ENCODE measurements at regions not wholly inside any gene's neighbourhood (a gene's known extent, or its start where the extent isn't known, plus 50 kb on each side); places are given as distances from the start of the nearest gene placed in this dataset.
"Not testable (repeated sequence)": the region's sequence is repeated elsewhere in the genome, so short reads cannot be mapped to it uniquely, and the experiment has no call there.

DNA sequence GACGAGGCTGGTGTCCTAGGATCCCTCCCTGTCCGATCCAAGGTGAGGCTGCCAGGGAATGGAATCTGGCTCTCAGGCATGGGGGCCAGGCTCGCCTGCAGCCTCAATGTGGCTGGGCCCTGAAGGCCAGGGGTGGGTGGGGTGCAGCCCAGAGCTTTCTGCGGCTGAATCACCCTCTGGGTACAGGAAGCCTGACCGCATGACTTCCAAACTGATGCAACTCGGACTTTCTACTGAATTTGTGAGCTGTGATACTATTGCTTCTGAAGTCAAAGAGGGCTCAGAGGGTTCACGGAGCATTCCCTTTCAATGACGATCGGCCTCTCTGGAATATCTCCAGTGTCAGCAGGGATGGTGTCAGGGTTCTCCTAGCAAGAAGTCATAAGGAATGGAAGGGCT, 123.7 kb downstream of the METRNL start:
- no peak for DNase-seq (ENCODE audit: low read depth)

DNA sequence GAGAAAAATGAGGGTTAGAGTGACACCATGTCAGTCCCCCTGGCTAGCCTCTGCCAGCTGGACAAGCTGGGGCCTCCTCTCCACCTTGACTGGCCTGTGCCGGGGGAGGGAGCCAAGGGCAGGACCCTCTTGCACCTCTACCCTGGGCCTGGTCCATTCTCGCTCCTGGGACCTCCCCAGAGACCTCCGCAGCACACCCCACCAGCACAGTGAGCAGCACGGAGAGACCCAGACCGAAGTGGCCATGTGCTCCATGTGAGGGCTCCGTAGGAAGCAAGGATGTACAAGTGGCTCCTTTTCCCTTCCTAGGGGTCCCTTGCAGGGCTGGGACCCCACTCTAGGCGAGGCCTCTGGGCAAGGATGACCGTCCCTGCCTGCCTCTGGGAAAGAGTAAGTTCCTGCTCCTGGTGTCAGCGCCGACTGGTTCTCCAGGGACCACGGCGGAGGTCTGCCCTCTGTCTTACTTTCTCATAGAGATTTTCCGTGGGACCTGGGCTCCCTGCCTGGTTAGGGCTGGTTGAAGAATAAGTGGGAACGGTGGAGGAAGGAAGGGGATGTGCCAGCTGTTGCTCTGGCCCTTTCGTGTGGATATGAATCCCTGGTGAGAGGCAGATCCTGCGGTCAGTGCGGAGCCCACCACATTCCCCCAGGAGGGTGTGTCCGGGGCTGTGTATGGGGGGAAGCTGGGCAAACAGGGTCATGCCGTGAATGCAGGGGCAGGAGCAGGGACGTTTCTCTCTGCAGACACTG, 124.2 kb downstream of the METRNL start:
- DNase-seq (ENCODE audit: low read depth), result no peak

DNA sequence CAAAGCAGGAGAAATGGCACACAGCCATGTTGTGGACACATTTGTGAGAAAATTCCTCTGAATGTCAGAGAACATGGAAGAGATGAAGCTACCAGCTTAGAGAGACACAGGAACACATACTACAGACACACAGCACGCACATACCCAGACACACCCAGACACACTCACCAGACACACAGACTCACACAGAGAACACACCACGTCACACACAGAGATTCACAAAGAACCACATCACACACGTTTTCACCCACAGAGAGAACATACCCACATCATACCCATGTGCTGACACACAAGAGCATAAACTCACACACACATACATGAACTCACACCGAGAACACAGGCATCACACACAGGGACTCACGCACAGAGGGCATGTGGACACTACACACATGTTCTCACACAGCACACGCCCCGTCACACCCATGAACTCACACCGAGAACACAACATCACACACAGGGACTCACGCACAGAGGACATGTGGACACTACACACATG, 124.9 kb downstream of the METRNL start:
- no peak for DNase-seq (ENCODE audit: low read depth)

DNA sequence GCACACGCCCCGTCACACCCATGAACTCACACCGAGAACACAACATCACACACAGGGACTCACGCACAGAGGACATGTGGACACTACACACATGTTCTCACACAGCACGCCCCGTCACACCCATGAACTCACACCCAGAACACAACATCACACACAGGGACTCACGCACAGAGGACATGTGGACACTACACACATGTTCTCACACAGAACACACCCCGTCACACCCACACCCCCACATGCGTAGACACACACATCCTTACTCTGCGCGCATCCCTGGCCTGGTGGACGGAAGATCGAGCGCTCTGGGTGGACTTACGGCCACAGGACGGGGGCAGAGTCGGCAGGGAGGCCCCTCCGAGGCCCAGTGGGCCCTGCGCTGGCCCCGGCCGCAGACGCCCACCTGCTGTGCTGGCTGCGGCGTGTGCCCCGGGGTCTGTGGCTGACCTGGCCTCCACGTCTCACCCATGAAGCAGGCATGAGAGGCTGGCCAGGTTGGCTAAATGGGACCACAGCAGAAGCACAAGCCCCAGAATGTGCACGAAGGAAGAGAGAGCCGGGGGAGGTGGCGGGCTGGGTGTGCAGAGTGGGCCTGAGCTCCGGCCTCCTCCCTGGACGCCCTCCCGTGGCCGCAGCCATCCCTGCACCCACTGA, 125.5 kb downstream of the METRNL start:
- DNase-seq (ENCODE audit: low read depth), result not testable (repeated sequence)

DNA sequence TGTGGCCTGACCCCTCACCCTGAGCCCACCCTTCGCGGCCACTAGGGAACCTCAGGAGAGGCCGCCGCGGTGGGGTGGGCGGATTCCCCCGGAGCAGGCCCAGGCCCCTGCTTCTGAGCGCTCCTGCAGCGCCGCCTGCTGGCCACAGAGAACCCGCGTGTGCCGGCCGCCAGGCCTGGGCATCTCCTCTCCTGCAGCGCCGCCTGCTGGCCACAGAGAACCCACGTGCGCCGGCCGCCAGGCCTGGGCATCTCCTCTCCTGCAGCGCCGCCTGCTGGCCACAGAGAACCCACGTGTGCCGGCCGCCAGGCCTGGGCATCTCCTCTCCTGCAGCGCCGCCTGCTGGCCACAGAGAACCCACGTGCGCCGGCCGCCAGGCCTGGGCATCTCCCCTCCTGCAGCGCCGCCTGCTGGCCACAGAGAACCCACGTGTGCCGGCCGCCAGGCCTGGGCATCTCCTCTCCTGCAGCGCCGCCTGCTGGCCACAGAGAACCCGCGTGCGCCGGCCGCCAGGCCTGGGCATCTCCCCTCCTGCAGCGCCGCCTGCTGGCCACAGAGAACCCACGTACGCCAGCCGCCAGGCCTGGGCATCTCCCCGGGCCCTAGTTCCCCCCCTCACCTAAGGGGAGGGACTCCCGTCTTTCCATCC, 126.1 kb downstream of the METRNL start:
- not testable (repeated sequence) for DNase-seq (ENCODE audit: low read depth)

DNA sequence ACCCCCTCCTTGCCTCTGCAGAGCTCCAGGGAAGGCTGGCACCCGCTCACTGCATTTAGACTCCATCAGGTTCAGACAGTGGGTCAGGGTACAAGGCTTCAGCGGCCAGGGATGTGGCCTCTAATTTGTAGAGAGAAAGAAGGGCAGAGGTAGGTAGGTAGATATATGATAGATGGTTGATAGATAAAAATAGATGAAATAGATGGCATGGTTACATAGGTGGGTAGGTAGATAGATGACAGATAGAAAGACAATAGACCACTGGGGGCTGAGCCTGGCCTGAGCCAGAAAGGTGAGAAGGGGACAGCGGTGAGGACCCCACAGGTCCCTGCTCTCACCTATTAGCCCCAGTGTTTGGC, 126.6 kb downstream of the METRNL start:
- DNase-seq (ENCODE audit: low read depth), result not testable (repeated sequence)

DNA sequence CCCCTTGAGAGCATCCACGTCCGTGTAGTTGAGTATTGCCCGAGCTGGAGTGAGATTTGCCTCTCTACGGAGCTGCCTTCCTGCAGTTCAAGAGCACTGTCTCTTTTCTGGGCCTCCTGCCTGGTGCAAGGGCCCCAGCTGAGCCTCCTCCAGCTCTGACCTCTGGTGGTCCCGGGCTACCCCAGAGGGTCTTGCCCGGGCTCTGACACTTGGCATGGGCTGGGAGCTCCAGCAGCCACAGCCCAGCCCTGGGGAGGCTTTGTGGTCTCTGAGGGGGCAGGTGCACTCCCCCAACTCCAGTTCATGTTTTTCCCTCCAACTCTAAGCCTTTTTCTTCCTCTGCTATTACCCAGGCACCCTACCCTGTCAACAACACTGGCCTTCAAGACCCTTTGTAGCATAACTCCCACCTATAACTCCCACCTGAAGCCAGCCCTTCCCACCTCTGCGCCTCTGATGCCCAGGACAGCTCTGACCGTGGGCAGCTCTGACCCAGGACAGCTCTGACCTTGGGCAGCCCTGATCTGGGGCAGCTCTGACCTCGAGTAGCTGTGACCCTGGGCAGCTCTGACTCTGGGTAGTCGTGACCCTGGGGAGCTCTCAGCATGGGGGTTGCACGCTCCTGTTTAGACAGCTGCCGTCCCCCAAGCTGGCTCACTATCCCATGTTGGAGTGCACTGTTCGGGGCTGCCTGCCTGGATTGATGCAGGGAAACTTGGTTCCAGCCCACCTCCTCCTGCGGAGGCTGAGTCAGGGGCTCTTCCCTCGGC, 127.6 kb downstream of the METRNL start:
- DNase-seq (ENCODE audit: low read depth), result not testable (repeated sequence)

DNA sequence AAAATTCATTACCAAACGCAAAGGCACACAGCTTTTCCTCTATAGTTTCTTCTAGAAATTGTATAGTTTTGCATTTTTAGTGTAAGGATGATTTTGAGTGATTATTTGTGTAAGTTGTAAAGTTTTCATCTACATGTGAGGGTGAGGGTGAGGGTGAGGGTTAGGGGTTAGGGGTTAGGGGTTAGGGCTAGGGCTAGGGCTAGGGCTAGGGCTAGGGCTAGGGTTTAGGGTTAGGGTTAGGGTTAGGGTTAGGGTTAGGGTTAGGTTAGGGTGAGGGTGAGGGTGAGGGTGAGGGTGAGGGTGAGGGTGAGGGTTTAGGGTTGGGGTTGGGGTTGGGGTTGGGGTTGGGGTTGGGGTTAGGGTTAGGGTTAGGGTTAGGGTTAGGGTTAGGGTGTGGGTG, 167.6 kb downstream of the METRNL start:
- not testable (repeated sequence) for DNase-seq (ENCODE audit: low read depth)

All from forelimb muscle (tissue), 1 donor.